T-helper 2 cell treated with Interferon-gamma antibody and Interleukin-4, amounts not matched to agents 5 μg/mL and 100 μg/mL, for 36 hours (primary cell): ENCODE measurements at regions not wholly inside any gene's neighbourhood (a gene's known extent, or its start where the extent isn't known, plus 50 kb on each side); places are given as distances from the start of the nearest gene placed in this dataset.

Experiments used
- DNase-seq: peaks from one replicate; pipeline ENCODE4 v3.0.0; 2021; ENCODE audit warnings: low spot score
- H3K27ac Mint-ChIP-seq: one replicate; pipeline ENCODE4 v1.8.0; 2021; ENCODE audit warnings: mild to moderate bottlenecking, mixed read lengths
- H3K27me3 Mint-ChIP-seq: one replicate; pipeline ENCODE4 v1.8.0; 2021; ENCODE audit warnings: low read depth, mixed read lengths
- H3K36me3 Mint-ChIP-seq: one replicate; pipeline ENCODE4 v1.8.0; 2021; ENCODE audit warnings: low read depth, mixed read lengths
- H3K4me1 Mint-ChIP-seq: one replicate; pipeline ENCODE4 v1.8.0; 2021; ENCODE audit warnings: low read depth, mixed read lengths
- H3K4me3 Mint-ChIP-seq: one replicate; pipeline ENCODE4 v1.8.0; 2022; ENCODE audit warnings: mild to moderate bottlenecking, moderate library complexity, mixed read lengths
- H3K9me3 Mint-ChIP-seq: one replicate; pipeline ENCODE4 v1.8.0; 2021; ENCODE audit warnings: mixed read lengths

DNA sequence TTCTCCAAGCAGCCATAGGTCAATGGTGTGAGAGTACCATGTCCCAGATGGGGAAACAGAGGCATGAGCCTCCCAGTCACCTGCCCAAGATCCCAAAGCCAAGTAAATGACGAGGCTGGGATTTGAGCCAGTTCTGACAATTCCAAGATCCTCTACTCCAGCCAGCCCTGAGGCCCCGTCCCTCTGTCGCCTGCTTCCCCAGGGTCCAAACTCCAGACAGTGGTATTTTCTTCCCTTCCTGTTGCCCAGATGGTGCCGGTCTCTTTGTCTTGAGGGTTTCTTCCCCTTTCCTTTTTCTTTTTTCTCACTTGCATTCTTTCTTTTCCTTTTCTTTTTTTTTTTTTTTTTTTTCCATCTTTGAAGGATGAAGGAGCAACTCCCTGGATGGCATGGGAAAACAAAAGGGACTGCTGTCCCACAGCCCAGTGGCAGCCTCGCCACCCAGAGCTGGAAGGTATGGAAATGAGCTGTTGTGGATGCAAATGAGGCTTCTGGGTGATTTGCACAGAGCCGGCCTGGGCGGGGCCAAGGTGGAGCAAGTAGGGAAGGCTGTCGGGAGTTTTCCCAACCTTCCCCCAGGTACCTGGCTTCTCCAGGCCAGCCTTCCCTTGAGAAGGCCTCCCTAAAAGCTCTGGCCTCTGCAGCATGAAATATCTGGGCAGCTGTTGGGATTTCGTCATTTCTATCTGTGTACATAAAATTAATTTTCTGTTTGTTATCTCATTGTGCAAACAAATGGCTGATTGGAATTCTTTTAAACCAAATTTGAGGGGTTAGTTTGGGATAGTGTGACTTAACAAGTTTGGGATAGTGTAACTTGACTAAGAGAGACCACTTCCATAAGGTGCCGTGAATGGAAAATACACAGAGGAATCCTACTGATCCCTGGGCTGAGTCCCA lies 146.8 kb downstream of the MN1 start:
- DNase-seq = no peak
- Mint-ChIP-seq H3K9me3 (peaks cover 11% of the 10 kb centered on the region), H3K4me3 (no peak overlapping the region), H3K27me3 (no peaks in the 10 kb centered on the region), H3K4me1 (no peaks in the 10 kb centered on the region), H3K36me3 (no peaks in the 10 kb centered on the region), H3K27ac (no peak overlapping the region)

- Mint-ChIP-seq H3K27me3 (no peaks in the 10 kb centered on the region), H3K9me3 (peaks cover 11% of the 10 kb centered on the region), H3K4me1 (no peaks in the 10 kb centered on the region), H3K4me3 (no peak overlapping the region), H3K36me3 (no peaks in the 10 kb centered on the region), H3K27ac (no peak overlapping the region)
- DNase-seq = no peak
Measured at GRCh38 chr22:27655582-27656185, 145.9 kb downstream of the MN1 start.

- no peaks in the 10 kb centered on the region for H3K36me3 Mint-ChIP-seq
Measured at GRCh38 chr22:27656970-27657369, 144.6 kb downstream of the MN1 start.

GRCh38 chr22:27660306-27660705 lies 141.2 kb downstream of the MN1 start:
- Mint-ChIP-seq H3K4me3 (no peak overlapping the region), H3K4me1 (no peaks in the 10 kb centered on the region), H3K27ac (no peak overlapping the region), H3K36me3 (no peaks in the 10 kb centered on the region), H3K27me3 (no peaks in the 10 kb centered on the region), H3K9me3 (peaks cover 10% of the 10 kb centered on the region)
- no peak for DNase-seq

More at GRCh38 chr22:27656970-27657369, 144.6 kb downstream of the MN1 start:
- Mint-ChIP-seq H3K4me3 (no peak overlapping the region), H3K4me1 (no peaks in the 10 kb centered on the region), H3K9me3 (peaks cover 11% of the 10 kb centered on the region), H3K27ac (no peak overlapping the region), H3K27me3 (no peaks in the 10 kb centered on the region)
- no peak for DNase-seq

DNA sequence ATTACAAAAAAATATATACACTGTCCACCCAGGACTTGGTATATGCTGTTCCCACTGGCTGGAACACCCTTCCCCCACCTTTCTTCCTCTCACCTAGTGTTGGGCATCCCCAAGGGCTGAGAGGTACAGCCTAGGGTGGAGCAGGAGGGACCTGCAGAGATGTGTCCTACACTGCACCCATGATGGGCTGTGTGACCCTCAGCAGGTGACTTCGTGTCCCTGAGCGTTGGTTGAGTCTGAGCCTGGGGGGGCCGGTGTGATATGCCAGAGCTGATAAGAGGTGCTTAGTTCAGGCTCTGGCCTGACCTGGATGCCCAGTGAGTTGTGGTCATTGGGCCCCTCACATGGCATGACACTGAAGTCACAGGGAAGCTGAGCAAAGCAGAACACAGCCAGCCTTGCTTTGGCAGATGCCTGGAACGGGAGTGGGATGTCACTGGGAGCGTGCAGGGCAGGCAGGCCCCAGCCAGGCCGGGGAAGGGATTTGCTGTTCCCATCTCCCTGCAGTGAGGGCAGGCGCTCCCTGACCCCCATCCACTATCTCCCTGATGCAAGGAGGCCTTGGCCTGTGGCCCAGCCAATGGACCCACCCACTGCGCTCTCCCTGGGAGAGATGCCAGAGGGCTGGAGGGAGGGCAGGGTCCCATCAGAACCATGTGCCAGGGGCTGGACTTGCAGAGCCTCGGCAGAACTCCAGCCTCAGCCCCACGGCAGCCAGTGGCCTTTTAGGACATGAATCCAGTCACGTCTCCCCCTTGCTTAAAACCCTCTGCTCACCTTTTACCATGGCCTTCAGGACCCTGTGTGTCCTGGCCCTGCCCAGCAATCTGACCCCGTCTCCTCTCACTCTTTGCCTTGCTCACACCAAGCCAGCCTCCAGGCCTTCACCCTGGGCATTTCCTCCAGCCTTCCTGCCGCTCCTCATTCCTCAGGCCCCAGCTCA lies 138.9 kb downstream of the MN1 start:
- H3K36me3 Mint-ChIP-seq = no peaks in the 10 kb centered on the region
- no peak overlapping the region for H3K4me3 Mint-ChIP-seq
- DNase-seq = no peak
- peaks cover 10% of the 10 kb centered on the region for H3K9me3 Mint-ChIP-seq
- no peaks in the 10 kb centered on the region for H3K27me3 Mint-ChIP-seq
- H3K4me1 Mint-ChIP-seq = no peaks in the 10 kb centered on the region
- H3K27ac Mint-ChIP-seq = no peak overlapping the region

DNA sequence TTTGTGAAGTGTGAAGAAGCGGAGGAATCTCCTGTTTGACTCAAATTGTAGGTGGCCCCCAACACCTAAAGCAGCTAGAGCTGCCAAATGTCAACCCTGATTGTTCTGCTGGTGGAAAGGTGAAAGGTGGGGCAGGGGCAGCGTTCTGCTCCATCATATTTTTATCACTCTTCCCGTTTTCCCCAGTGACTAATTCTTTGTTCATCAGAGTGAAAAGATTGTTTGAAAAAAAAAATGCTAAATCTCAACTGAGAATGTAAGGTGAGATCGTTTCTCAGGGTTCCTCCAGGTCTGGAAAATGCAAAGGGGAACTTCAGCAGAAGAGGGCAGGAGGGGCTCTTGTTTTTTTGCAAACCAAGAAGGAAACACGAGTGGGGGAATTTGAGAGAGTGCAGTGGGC lies 137.7 kb downstream of the MN1 start:
- H3K36me3 Mint-ChIP-seq = no peaks in the 10 kb centered on the region
- no peaks in the 10 kb centered on the region for H3K4me1 Mint-ChIP-seq
- no peak overlapping the region for H3K4me3 Mint-ChIP-seq
- H3K9me3 Mint-ChIP-seq = peaks cover 10% of the 10 kb centered on the region
- no peaks in the 10 kb centered on the region for H3K27me3 Mint-ChIP-seq
- DNase-seq = no peak
- H3K27ac Mint-ChIP-seq = no peak overlapping the region

GRCh38 chr22:27666272-27666997 lies 135.1 kb downstream of the MN1 start:
- H3K36me3 Mint-ChIP-seq = no peaks in the 10 kb centered on the region
- no peak overlapping the region for H3K27ac Mint-ChIP-seq
- DNase-seq = no peak
- no peak overlapping the region for H3K4me3 Mint-ChIP-seq
- peaks cover 10% of the 10 kb centered on the region for H3K9me3 Mint-ChIP-seq
- no peaks in the 10 kb centered on the region for H3K27me3 Mint-ChIP-seq
- H3K4me1 Mint-ChIP-seq = no peaks in the 10 kb centered on the region

GRCh38 chr22:27667121-27667843 lies 134.3 kb downstream of the MN1 start:
- no peaks in the 10 kb centered on the region for H3K4me1 Mint-ChIP-seq
- no peak for DNase-seq
- H3K36me3 Mint-ChIP-seq = no peaks in the 10 kb centered on the region
- no peak overlapping the region for H3K4me3 Mint-ChIP-seq
- no peak overlapping the region for H3K27ac Mint-ChIP-seq
- no peaks in the 10 kb centered on the region for H3K27me3 Mint-ChIP-seq
- H3K9me3 Mint-ChIP-seq = peaks cover 10% of the 10 kb centered on the region

DNA sequence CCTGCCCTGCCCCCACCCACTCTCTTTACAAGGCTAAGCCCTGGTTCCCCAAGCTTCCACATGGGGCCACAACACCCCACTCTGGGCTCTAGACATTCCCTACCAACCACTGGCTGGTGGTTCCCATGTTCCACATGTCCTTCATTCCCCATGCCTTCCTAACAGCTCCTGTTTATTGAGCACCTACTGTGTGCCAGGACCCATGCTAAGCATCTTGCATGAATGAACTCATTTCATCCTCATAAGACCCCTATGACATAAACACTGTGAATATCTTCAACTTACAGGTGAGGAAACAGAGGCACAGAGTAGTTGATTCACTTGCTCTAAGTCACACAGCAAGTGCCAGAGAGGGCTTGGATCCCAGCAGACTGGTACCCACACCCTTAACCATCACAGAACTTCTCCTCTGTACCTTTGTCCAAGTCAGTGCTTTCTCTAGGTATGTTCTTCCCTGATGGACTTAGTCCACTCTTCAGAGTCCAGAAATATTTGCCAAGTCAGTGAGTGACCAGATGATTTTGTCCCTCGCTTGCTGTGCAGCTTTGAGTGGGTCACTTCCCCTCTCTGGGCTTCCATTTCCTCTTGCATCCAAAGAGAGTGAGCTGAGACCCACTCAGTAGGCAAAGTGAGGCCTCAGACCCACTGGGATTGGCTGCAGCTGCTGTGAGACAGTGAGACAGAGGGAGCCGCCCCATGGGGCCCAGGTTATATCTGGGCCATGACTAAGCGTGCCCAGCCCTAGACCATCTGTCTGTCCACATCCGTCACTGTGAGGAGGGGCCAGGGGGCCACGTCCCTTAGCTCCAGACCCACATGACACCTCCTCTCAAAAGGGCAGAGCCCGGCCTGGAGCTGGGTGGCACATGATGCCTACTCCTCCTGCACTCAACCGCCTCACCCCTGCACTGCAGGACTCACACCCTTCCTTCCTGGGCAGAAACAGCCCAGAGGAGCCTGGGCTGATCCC lies 132.4 kb downstream of the MN1 start:
- DNase-seq = no peak
- no peaks in the 10 kb centered on the region for H3K27me3 Mint-ChIP-seq
- no peaks in the 10 kb centered on the region for H3K36me3 Mint-ChIP-seq
- H3K9me3 Mint-ChIP-seq = peaks cover 10% of the 10 kb centered on the region
- H3K27ac Mint-ChIP-seq = no peak overlapping the region
- H3K4me3 Mint-ChIP-seq = no peak overlapping the region
- H3K4me1 Mint-ChIP-seq = no peaks in the 10 kb centered on the region

- Mint-ChIP-seq H3K9me3 (peaks cover 10% of the 10 kb centered on the region), H3K4me3 (no peak overlapping the region), H3K36me3 (no peaks in the 10 kb centered on the region), H3K27me3 (no peaks in the 10 kb centered on the region), H3K4me1 (no peaks in the 10 kb centered on the region), H3K27ac (no peak overlapping the region)
- DNase-seq = no peak
Measured at GRCh38 chr22:27669798-27670599, 131.6 kb downstream of the MN1 start.

- Mint-ChIP-seq H3K27ac (no peak overlapping the region), H3K36me3 (no peaks in the 10 kb centered on the region), H3K9me3 (peaks cover 10% of the 10 kb centered on the region), H3K4me3 (no peak overlapping the region), H3K4me1 (no peaks in the 10 kb centered on the region), H3K27me3 (no peaks in the 10 kb centered on the region)
- DNase-seq = no peak
Measured at GRCh38 chr22:27670701-27671412, 130.7 kb downstream of the MN1 start.
